Ishikawa (cell line): ENCODE measurements at regions not wholly inside any gene's neighbourhood (a gene's known extent, or its start where the extent isn't known, plus 50 kb on each side); places are given as distances from the start of the nearest gene placed in this dataset.

ENCODE experiments used
- CEBPB ChIP-seq: IDR thresholded peaks from 2 replicates; pipeline ENCODE4 v1.6.1; 2012
- CREB1 ChIP-seq: IDR thresholded peaks from 2 replicates; pipeline ENCODE4 v1.6.1; 2012; ENCODE audit warnings: low read depth
- EGR1 ChIP-seq: IDR thresholded peaks from 2 replicates; pipeline ENCODE4 v1.6.1; 2012
- EP300 ChIP-seq: IDR thresholded peaks from 2 replicates; pipeline ENCODE4 v1.6.1; 2012; ENCODE audit warnings: borderline replicate concordance
- FOXM1 ChIP-seq: IDR thresholded peaks from 2 replicates; pipeline ENCODE4 v1.6.1; 2012; ENCODE audit warnings: low read depth, borderline replicate concordance
- NFIC ChIP-seq: IDR thresholded peaks from 2 replicates; pipeline ENCODE4 v1.6.1; 2012
- RAD21 ChIP-seq: IDR thresholded peaks from 2 replicates; pipeline ENCODE4 v1.6.1; 2012; ENCODE audit warnings: low read depth
- TAF1 ChIP-seq: IDR thresholded peaks from 2 replicates; pipeline ENCODE4 v1.6.1; 2012; ENCODE audit warnings: low read depth, mild to moderate bottlenecking
- TCF12 ChIP-seq: IDR thresholded peaks from 2 replicates; pipeline ENCODE4 v1.6.1; 2012; ENCODE audit warnings: low read depth
- TEAD4 ChIP-seq: IDR thresholded peaks from 2 replicates; pipeline ENCODE4 v1.6.1; 2012
- YY1 ChIP-seq: IDR thresholded peaks from 2 replicates; pipeline ENCODE4 v1.6.1; 2012; ENCODE audit warnings: low read depth
- ZBTB7A ChIP-seq: IDR thresholded peaks from 2 replicates; pipeline ENCODE4 v1.6.1; 2012; ENCODE audit warnings: low read depth
- TF ChIP-seq, protein P1 (sequence below): IDR thresholded peaks from 2 replicates; pipeline ENCODE4 v1.6.1; 2012
- TF ChIP-seq, protein P2 (sequence below): IDR thresholded peaks from 2 replicates; pipeline ENCODE4 v1.6.1; 2012
- TF ChIP-seq, protein P3 (sequence below): IDR thresholded peaks from 2 replicates; pipeline ENCODE4 v1.6.1; 2012; ENCODE audit warnings: low read depth, mild to moderate bottlenecking

DNA sequence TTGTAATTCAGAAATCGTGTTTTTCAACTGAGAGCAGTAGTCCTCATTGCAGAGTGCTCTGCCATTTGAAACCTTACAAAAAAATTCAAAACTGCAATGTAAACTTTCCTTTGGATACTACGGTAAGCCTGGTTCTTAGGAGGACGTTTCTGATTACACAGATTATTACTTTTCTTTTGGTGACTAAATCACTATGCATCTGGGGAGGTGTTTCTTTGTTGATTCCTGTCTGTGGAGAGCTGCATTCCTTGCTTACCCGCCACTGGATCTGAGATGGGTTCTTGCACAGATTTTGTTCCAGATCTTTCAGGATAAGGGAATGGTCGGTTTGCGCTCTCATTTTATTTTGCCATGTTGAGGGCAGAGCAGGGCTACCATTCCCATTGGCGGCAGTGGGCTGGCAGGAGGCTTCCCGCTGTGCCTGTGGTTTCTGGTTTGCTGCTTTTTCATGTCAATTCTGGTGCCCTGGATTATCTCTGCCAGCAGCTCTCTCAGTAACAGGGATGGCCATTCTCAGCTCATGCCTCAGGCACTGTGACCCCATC, 485.1 kb downstream of the GLRX3 start:
- TF ChIP-seq ZBTB7A (no peak), TCF12 (no peak), CREB1 (no peak), TAF1 (no peak), EGR1 (no peak), FOXM1 (no peak), CEBPB (no peak), YY1 (no peak), EP300 (no peak), TEAD4 (no peak)
- TF ChIP-seq, protein P1, sequence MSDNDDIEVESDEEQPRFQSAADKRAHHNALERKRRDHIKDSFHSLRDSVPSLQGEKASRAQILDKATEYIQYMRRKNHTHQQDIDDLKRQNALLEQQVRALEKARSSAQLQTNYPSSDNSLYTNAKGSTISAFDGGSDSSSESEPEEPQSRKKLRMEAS, result no peak
- TF ChIP-seq, protein P2, sequence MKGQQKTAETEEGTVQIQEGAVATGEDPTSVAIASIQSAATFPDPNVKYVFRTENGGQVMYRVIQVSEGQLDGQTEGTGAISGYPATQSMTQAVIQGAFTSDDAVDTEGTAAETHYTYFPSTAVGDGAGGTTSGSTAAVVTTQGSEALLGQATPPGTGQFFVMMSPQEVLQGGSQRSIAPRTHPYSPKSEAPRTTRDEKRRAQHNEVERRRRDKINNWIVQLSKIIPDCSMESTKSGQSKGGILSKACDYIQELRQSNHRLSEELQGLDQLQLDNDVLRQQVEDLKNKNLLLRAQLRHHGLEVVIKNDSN, result no peak
- TF ChIP-seq, protein P3, sequence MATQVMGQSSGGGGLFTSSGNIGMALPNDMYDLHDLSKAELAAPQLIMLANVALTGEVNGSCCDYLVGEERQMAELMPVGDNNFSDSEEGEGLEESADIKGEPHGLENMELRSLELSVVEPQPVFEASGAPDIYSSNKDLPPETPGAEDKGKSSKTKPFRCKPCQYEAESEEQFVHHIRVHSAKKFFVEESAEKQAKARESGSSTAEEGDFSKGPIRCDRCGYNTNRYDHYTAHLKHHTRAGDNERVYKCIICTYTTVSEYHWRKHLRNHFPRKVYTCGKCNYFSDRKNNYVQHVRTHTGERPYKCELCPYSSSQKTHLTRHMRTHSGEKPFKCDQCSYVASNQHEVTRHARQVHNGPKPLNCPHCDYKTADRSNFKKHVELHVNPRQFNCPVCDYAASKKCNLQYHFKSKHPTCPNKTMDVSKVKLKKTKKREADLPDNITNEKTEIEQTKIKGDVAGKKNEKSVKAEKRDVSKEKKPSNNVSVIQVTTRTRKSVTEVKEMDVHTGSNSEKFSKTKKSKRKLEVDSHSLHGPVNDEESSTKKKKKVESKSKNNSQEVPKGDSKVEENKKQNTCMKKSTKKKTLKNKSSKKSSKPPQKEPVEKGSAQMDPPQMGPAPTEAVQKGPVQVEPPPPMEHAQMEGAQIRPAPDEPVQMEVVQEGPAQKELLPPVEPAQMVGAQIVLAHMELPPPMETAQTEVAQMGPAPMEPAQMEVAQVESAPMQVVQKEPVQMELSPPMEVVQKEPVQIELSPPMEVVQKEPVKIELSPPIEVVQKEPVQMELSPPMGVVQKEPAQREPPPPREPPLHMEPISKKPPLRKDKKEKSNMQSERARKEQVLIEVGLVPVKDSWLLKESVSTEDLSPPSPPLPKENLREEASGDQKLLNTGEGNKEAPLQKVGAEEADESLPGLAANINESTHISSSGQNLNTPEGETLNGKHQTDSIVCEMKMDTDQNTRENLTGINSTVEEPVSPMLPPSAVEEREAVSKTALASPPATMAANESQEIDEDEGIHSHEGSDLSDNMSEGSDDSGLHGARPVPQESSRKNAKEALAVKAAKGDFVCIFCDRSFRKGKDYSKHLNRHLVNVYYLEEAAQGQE, result no peak

DNA sequence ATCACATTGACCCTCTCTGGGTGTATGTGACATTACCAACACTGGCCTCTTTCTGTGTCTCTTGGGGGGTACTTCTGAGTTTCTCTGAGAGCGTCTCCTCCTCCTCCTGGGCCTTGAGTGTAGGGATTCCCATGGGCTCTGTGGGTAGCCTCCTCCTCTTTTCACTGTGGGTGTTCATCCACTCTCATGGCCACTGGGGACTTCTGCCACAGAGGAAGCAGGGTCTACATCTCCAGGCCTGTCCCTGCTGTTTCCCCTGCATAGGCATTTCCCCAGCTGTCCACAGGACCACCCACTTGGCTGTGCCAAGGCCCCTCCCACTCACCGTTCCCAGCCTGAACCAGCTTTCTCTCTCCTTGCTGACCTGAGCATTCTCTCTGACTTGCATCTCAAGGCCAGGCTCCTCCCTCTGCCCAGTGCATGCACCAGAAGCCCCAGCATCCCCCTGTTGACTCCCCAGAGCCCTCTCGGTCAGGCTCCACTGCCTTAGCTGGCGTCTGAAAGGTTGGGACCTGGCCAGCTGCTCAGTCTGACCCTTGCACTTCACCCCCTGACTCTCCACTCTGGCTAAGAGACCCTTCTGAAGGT, 487.6 kb downstream of the GLRX3 start:
- TF ChIP-seq EP300 (no peak), RAD21 (no peak), EGR1 (no peak), TAF1 (no peak), ZBTB7A (no peak), YY1 (no peak), CREB1 (no peak), CEBPB (no peak)
- TF ChIP-seq, protein P2, result no peak
- TF ChIP-seq, protein P1, result no peak
- TF ChIP-seq, protein P3, result no peak

DNA sequence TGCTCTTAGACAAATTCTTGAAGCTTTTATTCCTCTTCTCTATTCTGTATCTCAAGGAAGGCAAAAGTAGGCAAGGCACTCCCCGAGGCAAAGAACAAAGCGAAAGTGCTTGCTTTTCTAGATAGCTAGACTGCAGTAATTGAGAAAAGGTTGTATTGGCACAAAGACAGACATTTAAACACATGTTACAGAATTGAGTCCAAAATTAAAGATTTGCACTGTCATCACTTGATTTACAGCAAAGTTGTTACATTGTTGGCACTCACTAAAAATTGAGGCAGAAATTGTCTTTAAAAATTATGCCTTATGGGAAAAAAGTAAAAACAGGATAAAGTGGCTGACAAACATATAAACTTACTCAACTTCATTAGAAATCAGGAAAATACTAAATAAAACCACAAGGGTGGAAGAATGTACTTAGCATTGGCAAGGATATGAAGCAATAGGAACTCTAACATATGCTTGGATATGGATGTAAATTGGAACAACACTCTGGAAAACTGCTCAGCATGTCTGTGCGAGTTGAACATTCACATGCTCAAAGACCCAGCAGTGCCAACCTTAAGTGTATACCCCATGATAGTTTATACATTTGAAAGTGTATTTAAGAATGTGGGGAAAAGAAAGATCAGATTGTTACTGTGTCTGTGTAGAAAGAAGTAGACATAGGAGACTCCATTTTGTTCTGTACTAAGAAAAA, 491.3 kb downstream of the GLRX3 start:
- TF ChIP-seq FOXM1 (no peak), CREB1 (no peak), TCF12 (no peak), TAF1 (no peak), YY1 (no peak)
- TF ChIP-seq, protein P3, result no peak

DNA sequence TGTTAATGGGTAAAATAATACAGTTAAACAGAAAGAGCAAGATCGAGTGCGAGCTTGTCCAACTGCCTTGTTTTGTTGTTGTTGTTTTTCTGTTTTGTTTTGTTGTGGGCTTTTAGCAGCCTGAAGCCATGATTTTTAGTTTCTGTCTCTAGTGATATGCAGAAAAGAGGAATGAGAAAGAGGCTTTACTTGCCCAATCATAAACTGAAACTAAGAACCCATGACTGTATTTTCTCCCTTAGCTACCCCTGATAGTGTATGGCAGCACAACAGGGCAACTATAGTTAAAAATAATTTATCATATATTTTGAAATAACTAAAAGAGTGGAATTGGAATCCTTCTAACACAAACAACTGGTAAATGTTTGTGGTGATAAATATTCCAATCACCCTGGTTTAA, 493.9 kb downstream of the GLRX3 start:
- TF ChIP-seq, protein P2, result no peak
- TF ChIP-seq CEBPB, result no peak
- TF ChIP-seq TAF1, result no peak
- TF ChIP-seq, protein P3, result no peak
- TF ChIP-seq TEAD4, result no peak
- TF ChIP-seq YY1, result no peak
- no peak for TF ChIP-seq CREB1
- TF ChIP-seq, protein P1, result no peak
- no peak for TF ChIP-seq NFIC
- no peak for TF ChIP-seq ZBTB7A
- TF ChIP-seq TCF12, result no peak
- TF ChIP-seq EP300, result no peak
- TF ChIP-seq EGR1, result no peak
- no peak for TF ChIP-seq FOXM1
